ENCODE measurements at regions not wholly inside any gene's neighbourhood (a gene's known extent, or its start where the extent isn't known, plus 50 kb on each side); places are given as distances from the start of the nearest gene placed in this dataset.

GRCh38 chr7:124429923-124430322, 335.7 kb downstream of the GPR37 start:
- no peak for TF ChIP-seq CTCF (IDR thresholded peaks at IDR 0.05)
- no peak for TF ChIP-seq POLR2A (IDR thresholded peaks at IDR 0.05)
- no peak for TF ChIP-seq POLR2AphosphoS5 (IDR thresholded peaks at IDR 0.05; ENCODE audit: insufficient read depth in 1 of 2, low read depth in 1 of 2)

Measured in vagina (tissue), 2 donors.